HEK293 (cell line): ENCODE measurements at regions not wholly inside any gene's neighbourhood (a gene's known extent, or its start where the extent isn't known, plus 50 kb on each side); places are given as distances from the start of the nearest gene placed in this dataset.

Experiments used
- CTCF ChIA-PET: fragments of 350-600 bp; formaldehyde crosslinking; extraction: SDS; loops from one replicate; lab custom pipeline; 2021; ENCODE audit warnings: antibody characterized with exemption; lab: Yijun Ruan, JAX
- POLR2A ChIA-PET: fragments of 300-600 bp; formaldehyde crosslinking; extraction: SDS; loops from one replicate; lab custom pipeline; 2020; ENCODE audit warnings: antibody characterized with exemption, inconsistent platforms; lab: Yijun Ruan, JAX
- H3K27ac ChIP-seq: fragments of 200-500 bp; sonication (Bioruptor generic); 2 replicates; pipeline ENCODE4 v1.5.1; 2014; ENCODE audit warnings: low read depth, low read length, control low read depth, inconsistent platforms; ENCODE audit errors: extremely low read depth
- H3K36me3 ChIP-seq, 2 experiments: fragments of 200-500 bp in 1 of 2; sonication (Bioruptor generic) in 1 of 2; 1 replicate in 1 of 2; 2 replicates in 1 of 2; pipeline ENCODE4 v1.5.1; 2014 to 2017; ENCODE audit warnings: inconsistent platforms in 2 of 2, low read length in 2 of 2; ENCODE audit not compliant: control insufficient read depth in 2 of 2, insufficient read depth in 1 of 2
- H3K4me1 ChIP-seq: fragments of 200-500 bp; sonication (Bioruptor generic); 2 replicates; pipeline ENCODE4 v1.5.1; 2014; ENCODE audit warnings: mild to moderate bottlenecking, low read length, inconsistent platforms; ENCODE audit not compliant: control insufficient read depth, insufficient read depth
- H3K4me3 ChIP-seq: 2 replicates; pipeline ENCODE4 v1.5.1; 2011; ENCODE audit warnings: low read depth, mild to moderate bottlenecking, control low read depth, low read length, moderate library complexity
- H3K9me3 ChIP-seq: fragments of 200-500 bp; sonication (Bioruptor generic); 2 replicates; pipeline ENCODE4 v1.5.1; 2014; ENCODE audit warnings: low read depth, low read length, inconsistent platforms; ENCODE audit not compliant: control insufficient read depth, insufficient read depth
- KLF10 ChIP-seq: fragments of 450-650 bp; IDR thresholded peaks from 2 replicates; pipeline ENCODE4 v1.5.1; 2018; ENCODE audit warnings: missing biosample characterization, mild to moderate bottlenecking, missing genetic modification characterization
- KLF8 ChIP-seq: fragments of 450-650 bp; formaldehyde crosslinking; IDR thresholded peaks from 2 replicates; pipeline ENCODE4 v1.5.1; 2016; ENCODE audit warnings: missing biosample characterization, missing genetic modification characterization
- PRDM2 ChIP-seq: fragments of 450-650 bp; formaldehyde crosslinking; IDR thresholded peaks from 2 replicates; pipeline ENCODE4 v1.5.1; 2016; ENCODE audit warnings: missing biosample characterization, missing genetic modification characterization, borderline replicate concordance
- SETDB1 ChIP-seq: IDR thresholded peaks from one replicate; pipeline ENCODE4 v1.6.1; 2017; ENCODE audit warnings: mild to moderate bottlenecking, low read length, moderate library complexity, mixed read lengths; ENCODE audit not compliant: insufficient read length
- TCF7L2 ChIP-seq: IDR thresholded peaks from 2 replicates; pipeline ENCODE4 v1.6.1; 2011; ENCODE audit warnings: low read depth, mild to moderate bottlenecking, inconsistent platforms, low read length, moderate library complexity, borderline replicate concordance
- ZBTB17 ChIP-seq: fragments of 450-650 bp; formaldehyde crosslinking; IDR thresholded peaks from 2 replicates; pipeline ENCODE4 v1.5.1; 2016; ENCODE audit warnings: missing biosample characterization, missing genetic modification characterization
- ZBTB49 ChIP-seq: fragments of 450-650 bp; formaldehyde crosslinking; IDR thresholded peaks from 2 replicates; pipeline ENCODE4 v1.5.1; 2016; ENCODE audit warnings: missing biosample characterization, missing genetic modification characterization, low read depth
- ZNF138 ChIP-seq: fragments of 450-650 bp; formaldehyde crosslinking; IDR thresholded peaks from 2 replicates; pipeline ENCODE4 v1.5.1; 2016; ENCODE audit warnings: missing biosample characterization, missing genetic modification characterization, borderline replicate concordance
- ZNF184 ChIP-seq: fragments of 450-650 bp; IDR thresholded peaks from 2 replicates; pipeline ENCODE4 v1.5.1; 2018; ENCODE audit warnings: missing biosample characterization, mild to moderate bottlenecking, missing genetic modification characterization
- ZNF211 ChIP-seq: fragments of 450-650 bp; formaldehyde crosslinking; IDR thresholded peaks from 2 replicates; pipeline ENCODE4 v1.5.1; 2016; ENCODE audit warnings: low read depth, missing biosample characterization, missing genetic modification characterization
- ZNF23 ChIP-seq: fragments of 450-650 bp; formaldehyde crosslinking; IDR thresholded peaks from 2 replicates; pipeline ENCODE4 v1.5.1; 2016; ENCODE audit warnings: missing biosample characterization, missing genetic modification characterization, borderline replicate concordance
- ZNF239 ChIP-seq: fragments of 450-650 bp; formaldehyde crosslinking; IDR thresholded peaks from 2 replicates; pipeline ENCODE4 v1.5.1; 2016; ENCODE audit warnings: missing biosample characterization, missing genetic modification characterization
- ZNF311 ChIP-seq: fragments of 450-650 bp; formaldehyde crosslinking; IDR thresholded peaks from 2 replicates; pipeline ENCODE4 v1.5.1; 2017; ENCODE audit warnings: missing biosample characterization, missing genetic modification characterization, borderline replicate concordance
- ZNF518A ChIP-seq: fragments of 450-650 bp; formaldehyde crosslinking; conservative IDR thresholded peaks from 2 replicates; pipeline ENCODE4 v1.5.1; 2016; ENCODE audit warnings: low read depth, missing biosample characterization, missing genetic modification characterization
- ZNF529 ChIP-seq: fragments of 450-650 bp; formaldehyde crosslinking; IDR thresholded peaks from 2 replicates; pipeline ENCODE4 v1.5.1; 2017; ENCODE audit warnings: missing genetic modification characterization, missing biosample characterization; ENCODE audit not compliant: insufficient replicate concordance
- ZNF549 ChIP-seq: fragments of 450-650 bp; IDR thresholded peaks from 2 replicates; pipeline ENCODE4 v1.5.1; 2018; ENCODE audit warnings: missing biosample characterization, missing genetic modification characterization, mild to moderate bottlenecking, inconsistent platforms, moderate library complexity
- ZNF600 ChIP-seq: fragments of 450-650 bp; formaldehyde crosslinking; IDR thresholded peaks from 2 replicates; pipeline ENCODE4 v1.5.1; 2016; ENCODE audit warnings: missing biosample characterization, missing genetic modification characterization
- ZNF660 ChIP-seq: fragments of 450-650 bp; IDR thresholded peaks from 2 replicates; pipeline ENCODE4 v1.5.1; 2018; ENCODE audit warnings: missing biosample characterization, mild to moderate bottlenecking, missing genetic modification characterization
- ZNF791 ChIP-seq: fragments of 450-650 bp; formaldehyde crosslinking; IDR thresholded peaks from 2 replicates; pipeline ENCODE4 v1.5.1; 2016; ENCODE audit warnings: missing biosample characterization, missing genetic modification characterization
- TF ChIP-seq, protein P1 (sequence below): fragments of 450-650 bp; formaldehyde crosslinking; IDR thresholded peaks from 2 replicates; pipeline ENCODE4 v1.5.0; 2017; ENCODE audit warnings: missing biosample characterization, missing genetic modification characterization, borderline replicate concordance

GRCh38 chr18:22566703-22567420, 149.1 kb upstream of the CTAGE1 start (continued):
- no peak for TF ChIP-seq PRDM2
- TF ChIP-seq, all 188 proteins: peak for 0

GRCh38 chr18:22567794-22568193, 150.1 kb upstream of the CTAGE1 start:
- CTCF ChIA-PET = interaction anchor here (0.6 to 2.0 kb wide), 7 partner anchors 30 to 644 kb away, joined by 3 to 8 read pairs (median 3); no protein-coding TSS in a partner anchor
- no peak overlapping the region for H3K4me3 ChIP-seq
- H3K9me3 ChIP-seq = no peaks in the 10 kb centered on the region
- no peak for TF ChIP-seq ZBTB49
- no peak for TF ChIP-seq ZNF239
- no peak for TF ChIP-seq KLF8 (tag by site-specific recombination)
- TF ChIP-seq ZBTB17 (tag by site-specific recombination) = peak; percentile 96
- TF ChIP-seq ZNF23 (tag by site-specific recombination) = peak; percentile 80; the same call in 1 of the 2 replicates
- TF ChIP-seq ZNF138 = no peak
- TF ChIP-seq KLF10 (tag by site-specific recombination) = no peak
- TF ChIP-seq ZNF660 = no peak
- TF ChIP-seq ZNF518A (tag by site-specific recombination) = 0 out of 2 replicates have a peak, but pooled peaks have one; percentile 34
- no peak for TF ChIP-seq ZNF600
- peak; percentile 79 for TF ChIP-seq SETDB1
- TF ChIP-seq ZNF549 (tag by site-specific recombination) = no peak
- TF ChIP-seq, protein P1, sequence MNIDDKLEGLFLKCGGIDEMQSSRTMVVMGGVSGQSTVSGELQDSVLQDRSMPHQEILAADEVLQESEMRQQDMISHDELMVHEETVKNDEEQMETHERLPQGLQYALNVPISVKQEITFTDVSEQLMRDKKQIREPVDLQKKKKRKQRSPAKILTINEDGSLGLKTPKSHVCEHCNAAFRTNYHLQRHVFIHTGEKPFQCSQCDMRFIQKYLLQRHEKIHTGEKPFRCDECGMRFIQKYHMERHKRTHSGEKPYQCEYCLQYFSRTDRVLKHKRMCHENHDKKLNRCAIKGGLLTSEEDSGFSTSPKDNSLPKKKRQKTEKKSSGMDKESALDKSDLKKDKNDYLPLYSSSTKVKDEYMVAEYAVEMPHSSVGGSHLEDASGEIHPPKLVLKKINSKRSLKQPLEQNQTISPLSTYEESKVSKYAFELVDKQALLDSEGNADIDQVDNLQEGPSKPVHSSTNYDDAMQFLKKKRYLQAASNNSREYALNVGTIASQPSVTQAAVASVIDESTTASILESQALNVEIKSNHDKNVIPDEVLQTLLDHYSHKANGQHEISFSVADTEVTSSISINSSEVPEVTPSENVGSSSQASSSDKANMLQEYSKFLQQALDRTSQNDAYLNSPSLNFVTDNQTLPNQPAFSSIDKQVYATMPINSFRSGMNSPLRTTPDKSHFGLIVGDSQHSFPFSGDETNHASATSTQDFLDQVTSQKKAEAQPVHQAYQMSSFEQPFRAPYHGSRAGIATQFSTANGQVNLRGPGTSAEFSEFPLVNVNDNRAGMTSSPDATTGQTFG = no peak
- TF ChIP-seq ZNF311 (tag by site-specific recombination) = no peak
- no peak for TF ChIP-seq ZNF529 (tag by site-specific recombination)
- TF ChIP-seq TCF7L2 = no peak
- TF ChIP-seq ZNF791 (tag by site-specific recombination) = no peak
- TF ChIP-seq ZNF211 (tag by site-specific recombination) = no peak
- no peak for TF ChIP-seq ZNF184 (tag by site-specific recombination)

More at GRCh38 chr18:22567794-22568193, 150.1 kb upstream of the CTAGE1 start:
- POLR2A ChIA-PET = no interaction called here
- H3K4me1 ChIP-seq = no peaks in the 10 kb centered on the region
- H3K27ac ChIP-seq = no peak overlapping the region
- no peaks in the 10 kb centered on the region for H3K36me3 ChIP-seq
